Cardiac fibroblast (primary cell): ENCODE measurements at regions not wholly inside any gene's neighbourhood (a gene's known extent, or its start where the extent isn't known, plus 50 kb on each side); places are given as distances from the start of the nearest gene placed in this dataset.

ENCODE experiments used
- DNase-seq, 2 donors: peaks; one replicate each; pipeline versions ENCODE4 v3.0.0 to v3.0.0-alpha.2; 2010; ENCODE audit warnings: low read depth in 2 of 2
- H3K4me3 ChIP-seq, 2 donors: replicated peaks in 1 of 2; 1 replicate in 1 of 2; 2 replicates in 1 of 2; pipeline ENCODE4 v1.5.1; 2011; ENCODE audit warnings: low read depth in 2 of 2, low read length in 2 of 2, mild to moderate bottlenecking in 2 of 2, moderate library complexity in 1 of 2
- CTCF ChIP-seq: IDR thresholded peaks from one replicate; pipeline ENCODE4 v1.5.1; 2011; ENCODE audit warnings: low read depth, mild to moderate bottlenecking, low read length, inconsistent platforms

- no peak for TF ChIP-seq CTCF
- H3K4me3 ChIP-seq = no peak overlapping the region
- no peak for DNase-seq
Measured at GRCh38 chr11:112748713-112749543, 212.3 kb upstream of the NCAM1 start.

GRCh38 chr11:112751329-112751728 lies 209.9 kb upstream of the NCAM1 start:
- DNase-seq = no peak
- no peak for TF ChIP-seq CTCF
- H3K4me3 ChIP-seq = no peak overlapping the region

GRCh38 chr11:112751772-112752171 lies 209.4 kb upstream of the NCAM1 start:
- H3K4me3 ChIP-seq = no peak overlapping the region
- no peak for TF ChIP-seq CTCF
- no peak for DNase-seq

GRCh38 chr11:112752563-112752962 lies 208.7 kb upstream of the NCAM1 start:
- H3K4me3 ChIP-seq = no peak overlapping the region
- no peak for DNase-seq
- no peak for TF ChIP-seq CTCF

GRCh38 chr11:112753706-112754105 lies 207.5 kb upstream of the NCAM1 start:
- no peak overlapping the region for H3K4me3 ChIP-seq
- no peak for DNase-seq
- TF ChIP-seq CTCF = no peak

- no peak for TF ChIP-seq CTCF
- H3K4me3 ChIP-seq = no peak overlapping the region
- no peak for DNase-seq
Measured at GRCh38 chr11:112759418-112759817, 201.8 kb upstream of the NCAM1 start.
